ENCODE measurements at regions not wholly inside any gene's neighbourhood (a gene's known extent, or its start where the extent isn't known, plus 50 kb on each side); places are given as distances from the start of the nearest gene placed in this dataset.

DNA sequence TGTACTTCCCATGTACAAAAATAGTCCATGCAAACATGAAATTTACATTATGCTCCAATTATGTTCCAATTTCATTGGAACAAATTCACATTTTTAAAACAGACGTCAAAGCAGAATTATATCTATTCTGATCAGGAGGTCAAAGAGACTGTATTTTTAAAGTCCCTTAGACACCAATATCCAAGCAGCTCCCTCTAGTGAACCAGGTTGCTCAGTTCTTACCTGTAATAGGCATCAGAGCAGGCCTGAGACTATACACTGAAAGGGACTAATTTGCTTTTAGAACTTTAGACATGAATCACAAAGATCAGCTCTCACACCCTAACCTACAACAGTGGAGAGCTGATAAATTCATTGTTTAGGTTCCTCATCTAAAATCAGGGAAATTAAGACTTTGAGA is 273.9 kb downstream of the MBD2 start:
- Histone ChIP-seq H3K36me3 (ENCODE audit: control insufficient read depth, insufficient read depth, low read length) (no peaks in the 10 kb centered on the region), H3K4me3 (ENCODE audit: low read depth, low read length) (no peak overlapping the region), H3K27me3 (ENCODE audit: control insufficient read depth, insufficient read depth, low read length) (no peaks in the 10 kb centered on the region)
- ChIA-PET CTCF (interaction anchor here (1.9 kb wide), 1 partner anchor 22 kb away, joined by 5 read pairs; no protein-coding TSS in a partner anchor), POLR2A (no interaction called here)
- no peak for DNase-seq (ENCODE audit: low read depth)
- TF ChIP-seq CTCF (IDR thresholded peaks at IDR 0.05; ENCODE audit: insufficient read depth, low read depth, low read length) = no peak

DNA sequence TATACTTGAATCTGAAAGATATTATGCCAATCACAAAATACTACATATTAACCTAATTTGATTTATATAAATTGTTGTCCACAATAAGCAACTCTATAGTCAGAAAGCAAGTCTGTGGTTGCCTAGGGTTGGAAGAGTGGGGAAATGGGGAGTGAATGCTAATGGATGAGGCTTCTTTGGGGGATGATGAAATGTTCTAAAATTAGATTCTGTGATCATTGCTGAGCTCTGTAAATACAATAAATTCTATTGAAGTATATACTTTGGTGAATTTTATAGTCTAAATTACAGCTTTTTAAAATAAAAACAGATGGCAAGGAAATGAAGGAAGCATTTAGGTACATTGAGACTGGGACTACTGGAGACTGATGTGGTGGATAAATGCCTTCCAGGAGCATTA is 275.5 kb downstream of the MBD2 start:
- TF ChIP-seq CTCF (IDR thresholded peaks at IDR 0.05; ENCODE audit: insufficient read depth, low read depth, low read length) = no peak
- no peak overlapping the region for H3K4me3 ChIP-seq (ENCODE audit: low read depth, low read length)
- DNase-seq (ENCODE audit: low read depth) = peak; percentile 20
- no peaks in the 10 kb centered on the region for H3K27me3 ChIP-seq (ENCODE audit: control insufficient read depth, insufficient read depth, low read length)
- H3K36me3 ChIP-seq (ENCODE audit: control insufficient read depth, insufficient read depth, low read length) = no peaks in the 10 kb centered on the region
- ChIA-PET CTCF (interaction anchor here (1.1 to 1.9 kb wide), 2 partner anchors 10 to 20 kb away, joined by 3 to 5 read pairs; no protein-coding TSS in a partner anchor), POLR2A (no interaction called here)

GRCh38 chr18:53947092-53947640 is 277.3 kb downstream of the MBD2 start:
- no peak for TF ChIP-seq CTCF (IDR thresholded peaks at IDR 0.05; ENCODE audit: insufficient read depth, low read depth, low read length)
- no peaks in the 10 kb centered on the region for H3K27me3 ChIP-seq (ENCODE audit: control insufficient read depth, insufficient read depth, low read length)
- DNase-seq (ENCODE audit: low read depth) = no peak
- no peak overlapping the region for H3K4me3 ChIP-seq (ENCODE audit: low read depth, low read length)
- ChIA-PET CTCF (interaction anchor here (1.1 kb wide), 1 partner anchor 20 kb away, joined by 3 read pairs; no protein-coding TSS in a partner anchor), POLR2A (no interaction called here)
- H3K36me3 ChIP-seq (ENCODE audit: control insufficient read depth, insufficient read depth, low read length) = no peaks in the 10 kb centered on the region

GRCh38 chr18:53946594-53946993 is 277.9 kb downstream of the MBD2 start:
- CTCF ChIA-PET = no interaction called here
- POLR2A ChIA-PET = no interaction called here

GRCh38 chr18:53944721-53945120 is 279.7 kb downstream of the MBD2 start:
- no peak for DNase-seq (ENCODE audit: low read depth)
- ChIA-PET CTCF (no interaction called here), POLR2A (no interaction called here)
- Histone ChIP-seq H3K27me3 (ENCODE audit: control insufficient read depth, insufficient read depth, low read length) (no peaks in the 10 kb centered on the region), H3K4me3 (ENCODE audit: low read depth, low read length) (no peak overlapping the region), H3K36me3 (ENCODE audit: control insufficient read depth, insufficient read depth, low read length) (no peaks in the 10 kb centered on the region)
- no peak for TF ChIP-seq CTCF (IDR thresholded peaks at IDR 0.05; ENCODE audit: insufficient read depth, low read depth, low read length)

More at GRCh38 chr18:53946594-53946993, 277.9 kb downstream of the MBD2 start:
- Histone ChIP-seq H3K27me3 (ENCODE audit: control insufficient read depth, insufficient read depth, low read length) (no peaks in the 10 kb centered on the region), H3K4me3 (ENCODE audit: low read depth, low read length) (no peak overlapping the region), H3K36me3 (ENCODE audit: control insufficient read depth, insufficient read depth, low read length) (no peaks in the 10 kb centered on the region)
- TF ChIP-seq CTCF (IDR thresholded peaks at IDR 0.05; ENCODE audit: insufficient read depth, low read depth, low read length) = no peak
- DNase-seq (ENCODE audit: low read depth) = peak; percentile 46

Measured in BJ (cell line).